ENCODE measurements at regions not wholly inside any gene's neighbourhood (a gene's known extent, or its start where the extent isn't known, plus 50 kb on each side); places are given as distances from the start of the nearest gene placed in this dataset.
A peak's percentile ranks its signal among the peaks of the same experiment; 100 is the strongest.

DNA sequence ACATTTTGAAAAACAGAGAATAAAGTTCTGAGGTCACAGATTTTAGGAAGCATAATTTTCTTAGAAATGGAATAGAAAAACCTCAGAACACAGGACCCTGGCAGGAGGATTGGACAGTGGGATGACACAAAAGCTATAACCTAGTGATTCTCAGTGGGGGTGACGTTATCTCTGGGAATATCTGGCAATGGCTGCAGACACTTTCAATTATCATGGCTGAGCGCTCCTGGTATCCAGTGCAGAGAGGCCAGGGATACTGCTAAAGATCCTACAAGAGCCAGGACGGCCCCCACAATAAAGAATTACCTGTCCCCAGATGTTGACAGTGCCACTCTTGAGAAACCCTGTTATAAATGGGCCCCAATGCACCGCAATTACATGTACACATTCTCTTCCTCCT lies 117.2 kb upstream of the SPRED2 start:
- Histone ChIP-seq H3K4me2 (no peak overlapping the region), H4K20me1 (ENCODE audit: insufficient read depth) (no peaks in the 10 kb centered on the region), H3F3A (replicated peaks; ENCODE audit: insufficient read depth) (no peaks in the 10 kb centered on the region), H3K9ac (no peak overlapping the region), H3K9me2 (no peaks in the 10 kb centered on the region), H2AFZ (ENCODE audit: low read depth) (no peak overlapping the region), H3K4me3 (ENCODE audit: low read depth in 2 of 2, low read length in 1 of 2) (no peak overlapping the region), H3K79me2 (ENCODE audit: insufficient read depth) (no peaks in the 10 kb centered on the region), H3K27me3 (ENCODE audit: insufficient read depth) (no peaks in the 10 kb centered on the region), H3K27ac (ENCODE audit: low read depth in 2 of 2, low read length in 1 of 2) (no peak overlapping the region), H3K36me3 (replicated peaks in 1 of 2; ENCODE audit: control insufficient read depth in 1 of 2, insufficient read depth in 2 of 2, low read length in 1 of 2) (no peaks in the 10 kb centered on the region), H3K4me1 (ENCODE audit: control insufficient read depth in 1 of 2, insufficient read depth in 2 of 2, low read depth in 1 of 2, low read length in 1 of 2) (peaks cover 8 to 15% of the 10 kb centered on the region in 2 experiments; a peak in 2 of 4 replicates), H3K9me3 (no peaks in the 10 kb centered on the region)
- CTCF ChIA-PET = interaction anchor here (1.9 kb wide), 1 partner anchor 284 kb away, joined by 7 read pairs; no protein-coding TSS in a partner anchor
- 61% methylated on average over 3 of the region's 4 CpGs for WGBS (ENCODE audit: low lambda C conversion rate)
- POLR2A ChIA-PET = no interaction called here
- peak; percentile 37 for DNase-seq
- TF ChIP-seq FOXJ3 (CRISPR knock-in tag; IDR thresholded peaks at IDR 0.05) (no peak), GATA2 (CRISPR knock-in tag; IDR thresholded peaks at IDR 0.05) (peak; percentile 45)

- peak overlapping the region; percentile 29; the same call in 1 of the 2 replicates for H3K4me2 ChIP-seq
- H3K9me3 ChIP-seq = no peaks in the 10 kb centered on the region
- TF ChIP-seq YY1 (IDR thresholded peaks at IDR 0.05; ENCODE audit: low read depth) (no peak), JUND (IDR thresholded peaks at IDR 0.05) (no peak), NRF1 (IDR thresholded peaks at IDR 0.05; ENCODE audit: low read depth, low read length) (no peak), MAX (IDR thresholded peaks at IDR 0.05; ENCODE audit: low read depth) (no peak), POLR2AphosphoS5 (IDR thresholded peaks at IDR 0.05; ENCODE audit: low read depth, low read length) (no peak), RCOR1 (IDR thresholded peaks at IDR 0.05; ENCODE audit: low read length) (no peak), FOSL2 (IDR thresholded peaks at IDR 0.05; ENCODE audit: borderline replicate concordance, low read depth) (no peak), SIN3A (IDR thresholded peaks at IDR 0.05; ENCODE audit: borderline replicate concordance, low read depth, low read length) (no peak), EZH2phosphoT487 (IDR thresholded peaks at IDR 0.05; ENCODE audit: borderline replicate concordance, low read depth) (no peak), RAD21 (IDR thresholded peaks at IDR 0.05; ENCODE audit: low read length) (no peak), TCF12 (IDR thresholded peaks at IDR 0.05) (no peak), NFIC (IDR thresholded peaks at IDR 0.05; ENCODE audit: borderline replicate concordance) (no peak), REST (IDR thresholded peaks at IDR 0.05; ENCODE audit: low read depth, low read length) (no peak), ZBTB33 (IDR thresholded peaks at IDR 0.05; ENCODE audit: borderline replicate concordance, low read depth) (no peak)
- TF ChIP-seq, protein P1, sequence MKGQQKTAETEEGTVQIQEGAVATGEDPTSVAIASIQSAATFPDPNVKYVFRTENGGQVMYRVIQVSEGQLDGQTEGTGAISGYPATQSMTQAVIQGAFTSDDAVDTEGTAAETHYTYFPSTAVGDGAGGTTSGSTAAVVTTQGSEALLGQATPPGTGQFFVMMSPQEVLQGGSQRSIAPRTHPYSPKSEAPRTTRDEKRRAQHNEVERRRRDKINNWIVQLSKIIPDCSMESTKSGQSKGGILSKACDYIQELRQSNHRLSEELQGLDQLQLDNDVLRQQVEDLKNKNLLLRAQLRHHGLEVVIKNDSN (IDR thresholded peaks at IDR 0.05; ENCODE audit: borderline replicate concordance, low read depth) = no peak
- H3K4me3 ChIP-seq (ENCODE audit: low read depth in 2 of 2, low read length in 1 of 2) = no peak overlapping the region
- POLR2A ChIA-PET = interaction anchor here (1.3 kb wide), 1 partner anchor 113 kb away, joined by 3 read pairs; no protein-coding TSS in a partner anchor
- H3K27ac ChIP-seq (ENCODE audit: low read depth in 2 of 2, low read length in 1 of 2) = no peak overlapping the region
- peaks cover 8 to 15% of the 10 kb centered on the region in 2 experiments; a peak in 2 of 4 replicates for H3K4me1 ChIP-seq (ENCODE audit: control insufficient read depth in 1 of 2, insufficient read depth in 2 of 2, low read depth in 1 of 2, low read length in 1 of 2)
- CTCF ChIA-PET = interaction anchor here (1.6 kb wide), 1 partner anchor 285 kb away, joined by 8 read pairs; no protein-coding TSS in a partner anchor
- no peaks in the 10 kb centered on the region for H3K79me2 ChIP-seq (ENCODE audit: insufficient read depth)
- WGBS (ENCODE audit: low lambda C conversion rate) = 98% methylated on average over 2 of the region's 3 CpGs
- H3F3A ChIP-seq (replicated peaks; ENCODE audit: insufficient read depth) = no peaks in the 10 kb centered on the region
- H3K27me3 ChIP-seq (ENCODE audit: insufficient read depth) = no peaks in the 10 kb centered on the region
- no peaks in the 10 kb centered on the region for H3K36me3 ChIP-seq (replicated peaks in 1 of 2; ENCODE audit: control insufficient read depth in 1 of 2, insufficient read depth in 2 of 2, low read length in 1 of 2)
- DNase-seq = no peak
- H3K9me2 ChIP-seq = no peaks in the 10 kb centered on the region
- H4K20me1 ChIP-seq (ENCODE audit: insufficient read depth) = no peaks in the 10 kb centered on the region
- H2AFZ ChIP-seq (ENCODE audit: low read depth) = no peak overlapping the region
- no peak overlapping the region for H3K9ac ChIP-seq
Measured at GRCh38 chr2:65549257-65549627, 116.8 kb upstream of the SPRED2 start.
